K562 (cell line): ENCODE measurements at regions not wholly inside any gene's neighbourhood (a gene's known extent, or its start where the extent isn't known, plus 50 kb on each side); places are given as distances from the start of the nearest gene placed in this dataset.
"Not testable (repeated sequence)": the region's sequence is repeated elsewhere in the genome, so short reads cannot be mapped to it uniquely, and the experiment has no call there.

Source experiments
- FOSL1 ChIP-seq: fragments of 200-800 bp; sonication (Bioruptor generic); conservative IDR thresholded peaks from 2 replicates; pipeline ENCODE4 v1.6.1; 2016; ENCODE audit warnings: missing genetic modification characterization, missing compliant biosample characterization
- PREB ChIP-seq: sonication (generic); formaldehyde crosslinking; IDR thresholded peaks from 2 replicates; pipeline ENCODE4 v1.8.1; 2023; ENCODE audit warnings: mild to moderate bottlenecking, missing genetic modification reagents
- STAT5A ChIP-seq: IDR thresholded peaks from 2 replicates; pipeline ENCODE4 v1.6.1; 2012; ENCODE audit warnings: low read length, inconsistent platforms, borderline replicate concordance
- TAF1 ChIP-seq: IDR thresholded peaks from 2 replicates; pipeline ENCODE4 v1.6.1; 2011; ENCODE audit warnings: mild to moderate bottlenecking, low read length, moderate library complexity; ENCODE audit not compliant: insufficient read depth, control insufficient read depth, severe bottlenecking; ENCODE audit errors: extremely low read depth
- TBL1XR1 ChIP-seq, 2 experiments: IDR thresholded peaks; 2 replicates each; pipeline ENCODE4 v1.6.1; 2012; ENCODE audit warnings: improper control_type of control experiment in 2 of 2, low read length in 2 of 2, mild to moderate bottlenecking in 1 of 2
- YY1 ChIP-seq, 3 experiments: IDR thresholded peaks; 2 replicates each; pipeline ENCODE4 v1.6.1; 2011; ENCODE audit warnings: low read length in 2 of 3, mild to moderate bottlenecking in 2 of 3, moderate library complexity in 2 of 3, borderline replicate concordance in 1 of 3, control low read depth in 1 of 3, low read depth in 1 of 3; ENCODE audit not compliant: insufficient read depth in 3 of 3, insufficient replicate concordance in 2 of 3, control insufficient read depth in 1 of 3, insufficient read length in 1 of 3; ENCODE audit errors: extremely low read depth in 1 of 3
- ZNF282 ChIP-seq: sonication (generic); formaldehyde crosslinking; IDR thresholded peaks from 2 replicates; pipeline ENCODE4 v1.8.1; 2023; ENCODE audit warnings: missing genetic modification reagents
- ZNF764 ChIP-seq: fragments of 250-450 bp; sonication (Bioruptor Pico); IDR thresholded peaks from 2 replicates; pipeline ENCODE4 v1.4.0; 2020; ENCODE audit warnings: low read depth, mild to moderate bottlenecking, moderate library complexity
- TF ChIP-seq, protein P1 (sequence below), 3 experiments: IDR thresholded peaks in 2 of 3; conservative IDR thresholded peaks in 1 of 3; 2 replicates each; pipeline ENCODE4 v1.5.1; 2011 to 2012; ENCODE audit warnings: low read length in 3 of 3, mild to moderate bottlenecking in 3 of 3, control low read depth in 2 of 3, improper control_type of control experiment in 1 of 3, inconsistent platforms in 1 of 3, low read depth in 1 of 3, mixed read lengths in 1 of 3, moderate library complexity in 1 of 3; ENCODE audit not compliant: insufficient read depth in 2 of 3

DNA sequence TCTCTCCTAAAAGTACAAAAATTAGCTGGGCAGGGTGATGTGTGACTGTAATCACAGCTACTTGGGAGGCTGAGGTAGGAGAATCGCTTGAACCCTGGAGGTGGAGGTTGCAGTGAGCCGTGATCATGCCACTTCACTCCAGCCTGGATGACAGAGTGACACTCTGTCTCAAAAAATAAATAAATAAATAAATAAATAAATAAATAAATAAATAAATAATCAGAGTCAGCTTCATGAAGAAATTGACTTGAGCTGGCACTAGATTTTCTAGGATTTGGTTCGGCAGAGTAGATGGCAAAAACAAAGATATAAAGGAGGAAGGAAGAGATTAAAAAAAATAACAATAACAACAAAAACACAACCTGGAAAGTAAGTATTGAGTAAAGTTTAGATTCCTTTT lies 311.9 kb downstream of the AMY1C start:
- TF ChIP-seq PREB (CRISPR knock-in tag); TAF1; YY1 (IDR thresholded peaks at IDR 0.05; ENCODE audit: borderline replicate concordance in 1 of 3, control insufficient read depth in 1 of 3, extremely low read depth in 1 of 3, insufficient read depth in 3 of 3, insufficient read length in 1 of 3, insufficient replicate concordance in 2 of 3, low read depth in 1 of 3, low read length in 2 of 3); TBL1XR1 (IDR thresholded peaks at IDR 0.05; ENCODE audit: low read length in 2 of 2); ZNF282 (CRISPR knock-in tag); FOSL1 (tag); STAT5A; ZNF764 (CRISPR knock-in tag): not testable (repeated sequence)
- TF ChIP-seq, protein P1, sequence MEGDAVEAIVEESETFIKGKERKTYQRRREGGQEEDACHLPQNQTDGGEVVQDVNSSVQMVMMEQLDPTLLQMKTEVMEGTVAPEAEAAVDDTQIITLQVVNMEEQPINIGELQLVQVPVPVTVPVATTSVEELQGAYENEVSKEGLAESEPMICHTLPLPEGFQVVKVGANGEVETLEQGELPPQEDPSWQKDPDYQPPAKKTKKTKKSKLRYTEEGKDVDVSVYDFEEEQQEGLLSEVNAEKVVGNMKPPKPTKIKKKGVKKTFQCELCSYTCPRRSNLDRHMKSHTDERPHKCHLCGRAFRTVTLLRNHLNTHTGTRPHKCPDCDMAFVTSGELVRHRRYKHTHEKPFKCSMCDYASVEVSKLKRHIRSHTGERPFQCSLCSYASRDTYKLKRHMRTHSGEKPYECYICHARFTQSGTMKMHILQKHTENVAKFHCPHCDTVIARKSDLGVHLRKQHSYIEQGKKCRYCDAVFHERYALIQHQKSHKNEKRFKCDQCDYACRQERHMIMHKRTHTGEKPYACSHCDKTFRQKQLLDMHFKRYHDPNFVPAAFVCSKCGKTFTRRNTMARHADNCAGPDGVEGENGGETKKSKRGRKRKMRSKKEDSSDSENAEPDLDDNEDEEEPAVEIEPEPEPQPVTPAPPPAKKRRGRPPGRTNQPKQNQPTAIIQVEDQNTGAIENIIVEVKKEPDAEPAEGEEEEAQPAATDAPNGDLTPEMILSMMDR (IDR thresholded peaks at IDR 0.05 in 2 of 3, conservative IDR thresholded peaks at IDR 0.05 in 1 of 3; ENCODE audit: insufficient read depth in 2 of 3, low read depth in 1 of 3, low read length in 3 of 3): not testable (repeated sequence)
